ENCODE measurements at regions not wholly inside any gene's neighbourhood (a gene's known extent, or its start where the extent isn't known, plus 50 kb on each side); places are given as distances from the start of the nearest gene placed in this dataset.

DNA sequence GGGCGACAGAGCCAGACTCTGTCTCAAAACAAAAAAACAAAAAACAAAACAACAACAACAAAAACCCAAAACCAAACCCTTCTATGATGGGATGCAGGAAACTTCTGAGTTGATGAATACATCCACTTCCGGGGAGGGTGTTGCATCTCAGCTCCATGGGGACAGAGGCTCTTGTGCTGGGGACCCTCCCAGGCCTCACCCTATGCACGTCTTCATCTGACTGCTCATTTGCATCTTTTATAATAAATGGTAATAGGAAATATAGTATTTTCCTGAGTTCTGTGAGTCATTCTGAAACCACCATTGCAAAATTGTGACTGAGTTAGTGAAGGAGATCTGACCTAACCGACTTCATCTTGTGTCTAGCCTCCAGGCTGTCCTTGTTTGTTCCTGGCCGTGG, 109.5 kb upstream of the SLC28A3 start:
- no peak for TF ChIP-seq RAD21 (IDR thresholded peaks at IDR 0.05 in 1 of 2, conservative IDR thresholded peaks at IDR 0.05 in 1 of 2; ENCODE audit: low read depth in 2 of 2, low read length in 2 of 2)
- TF ChIP-seq POLR2A (IDR thresholded peaks at IDR 0.05; ENCODE audit: control extremely low read depth in 1 of 2, low read depth in 2 of 2, low read length in 2 of 2): no peak
- TF ChIP-seq, protein P1, sequence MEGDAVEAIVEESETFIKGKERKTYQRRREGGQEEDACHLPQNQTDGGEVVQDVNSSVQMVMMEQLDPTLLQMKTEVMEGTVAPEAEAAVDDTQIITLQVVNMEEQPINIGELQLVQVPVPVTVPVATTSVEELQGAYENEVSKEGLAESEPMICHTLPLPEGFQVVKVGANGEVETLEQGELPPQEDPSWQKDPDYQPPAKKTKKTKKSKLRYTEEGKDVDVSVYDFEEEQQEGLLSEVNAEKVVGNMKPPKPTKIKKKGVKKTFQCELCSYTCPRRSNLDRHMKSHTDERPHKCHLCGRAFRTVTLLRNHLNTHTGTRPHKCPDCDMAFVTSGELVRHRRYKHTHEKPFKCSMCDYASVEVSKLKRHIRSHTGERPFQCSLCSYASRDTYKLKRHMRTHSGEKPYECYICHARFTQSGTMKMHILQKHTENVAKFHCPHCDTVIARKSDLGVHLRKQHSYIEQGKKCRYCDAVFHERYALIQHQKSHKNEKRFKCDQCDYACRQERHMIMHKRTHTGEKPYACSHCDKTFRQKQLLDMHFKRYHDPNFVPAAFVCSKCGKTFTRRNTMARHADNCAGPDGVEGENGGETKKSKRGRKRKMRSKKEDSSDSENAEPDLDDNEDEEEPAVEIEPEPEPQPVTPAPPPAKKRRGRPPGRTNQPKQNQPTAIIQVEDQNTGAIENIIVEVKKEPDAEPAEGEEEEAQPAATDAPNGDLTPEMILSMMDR (IDR thresholded peaks at IDR 0.05; ENCODE audit: control extremely low read depth in 1 of 3, insufficient read depth in 1 of 3, low read depth in 1 of 3, low read length in 3 of 3): no peak
- TF ChIP-seq BRCA1 (IDR thresholded peaks at IDR 0.05; ENCODE audit: low read depth, low read length): no peak
- TF ChIP-seq EZH2 (IDR thresholded peaks at IDR 0.05; ENCODE audit: low read depth, low read length, severe bottlenecking): no peak
- TF ChIP-seq SIN3A (conservative IDR thresholded peaks at IDR 0.05 in 1 of 2, IDR thresholded peaks at IDR 0.05 in 1 of 2; ENCODE audit: low read depth in 1 of 2, low read length in 2 of 2): no peak
- no peak for TF ChIP-seq JUND (IDR thresholded peaks at IDR 0.05; ENCODE audit: low read length)
- TF ChIP-seq CTBP2 (IDR thresholded peaks at IDR 0.05; ENCODE audit: borderline replicate concordance, insufficient read depth, insufficient read length, low read length): no peak
- no peak for TF ChIP-seq CHD1 (IDR thresholded peaks at IDR 0.05; ENCODE audit: low read depth, low read length)
- TF ChIP-seq EP300 (IDR thresholded peaks at IDR 0.05; ENCODE audit: borderline replicate concordance in 1 of 2, low read depth in 2 of 2, low read length in 2 of 2): no peak
- TF ChIP-seq GABPA (IDR thresholded peaks at IDR 0.05; ENCODE audit: borderline replicate concordance, insufficient read depth, low read length): no peak
- TF ChIP-seq SUZ12 (IDR thresholded peaks at IDR 0.05; ENCODE audit: low read length): no peak
- no peak for TF ChIP-seq EGR1 (IDR thresholded peaks at IDR 0.05; ENCODE audit: borderline replicate concordance, low read depth, low read length)

Data from H1 (cell line).